ENCODE measurements at regions not wholly inside any gene's neighbourhood (a gene's known extent, or its start where the extent isn't known, plus 50 kb on each side); places are given as distances from the start of the nearest gene placed in this dataset.

DNA sequence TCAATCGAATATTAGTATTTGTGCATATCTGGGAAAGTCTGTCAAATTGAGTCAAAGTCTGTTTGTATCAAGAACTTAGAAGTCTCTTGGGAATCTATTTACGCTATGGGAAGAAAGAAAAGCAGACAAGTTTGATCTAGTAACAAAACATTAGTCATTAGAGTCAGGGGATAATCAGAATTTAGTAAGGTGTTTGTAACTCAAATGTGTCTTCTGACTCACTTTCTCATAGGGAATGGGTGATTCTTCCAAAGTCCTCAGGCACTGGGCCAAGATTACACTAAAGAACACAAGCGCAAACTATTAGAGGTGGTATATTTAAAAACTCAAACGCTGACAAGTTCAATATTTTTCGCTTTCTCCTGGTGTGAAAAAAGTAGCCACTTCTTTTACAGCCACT is 926.5 kb downstream of the PDHA2 start:
- Histone ChIP-seq H3K4me1 (ENCODE audit: insufficient read depth, low read length, poor library complexity, severe bottlenecking) (no peaks in the 10 kb centered on the region), H3K27me3 (replicated peaks; ENCODE audit: insufficient read depth, low read depth, low read length, poor library complexity) (no peaks in the 10 kb centered on the region), H3K36me3 (ENCODE audit: insufficient read depth, low read length, poor library complexity, severe bottlenecking) (no peaks in the 10 kb centered on the region), H3K27ac (ENCODE audit: low read depth, low read length, poor library complexity, severe bottlenecking) (no peak overlapping the region), H3K9me3 (ENCODE audit: low read depth, low read length, poor library complexity, severe bottlenecking) (no peaks in the 10 kb centered on the region), H3K4me3 (ENCODE audit: low read depth, low read length, poor library complexity, severe bottlenecking) (no peak overlapping the region)
- ChIA-PET CTCF (no interaction called here), POLR2A (ENCODE audit: low non-redundant PET) (no interaction called here)
- TF ChIP-seq, protein P1, sequence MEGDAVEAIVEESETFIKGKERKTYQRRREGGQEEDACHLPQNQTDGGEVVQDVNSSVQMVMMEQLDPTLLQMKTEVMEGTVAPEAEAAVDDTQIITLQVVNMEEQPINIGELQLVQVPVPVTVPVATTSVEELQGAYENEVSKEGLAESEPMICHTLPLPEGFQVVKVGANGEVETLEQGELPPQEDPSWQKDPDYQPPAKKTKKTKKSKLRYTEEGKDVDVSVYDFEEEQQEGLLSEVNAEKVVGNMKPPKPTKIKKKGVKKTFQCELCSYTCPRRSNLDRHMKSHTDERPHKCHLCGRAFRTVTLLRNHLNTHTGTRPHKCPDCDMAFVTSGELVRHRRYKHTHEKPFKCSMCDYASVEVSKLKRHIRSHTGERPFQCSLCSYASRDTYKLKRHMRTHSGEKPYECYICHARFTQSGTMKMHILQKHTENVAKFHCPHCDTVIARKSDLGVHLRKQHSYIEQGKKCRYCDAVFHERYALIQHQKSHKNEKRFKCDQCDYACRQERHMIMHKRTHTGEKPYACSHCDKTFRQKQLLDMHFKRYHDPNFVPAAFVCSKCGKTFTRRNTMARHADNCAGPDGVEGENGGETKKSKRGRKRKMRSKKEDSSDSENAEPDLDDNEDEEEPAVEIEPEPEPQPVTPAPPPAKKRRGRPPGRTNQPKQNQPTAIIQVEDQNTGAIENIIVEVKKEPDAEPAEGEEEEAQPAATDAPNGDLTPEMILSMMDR (conservative IDR thresholded peaks at IDR 0.05; ENCODE audit: low read depth, low read length) = no peak
- TF ChIP-seq EZH2 (IDR thresholded peaks at IDR 0.05; ENCODE audit: borderline replicate concordance, low read depth, low read length, poor library complexity, severe bottlenecking) = no peak
- intact Hi-C loops (cut with micrococcal nuclease; ENCODE audit: unreplicated experiment) = no loop called here
- no peak for DNase-seq (ENCODE audit: low spot score)
- BruUV-seq (replicated peaks) = no TSS peak

GRCh38 chr4:96767815-96768480 is 928.1 kb downstream of the PDHA2 start:
- ChIA-PET CTCF (no interaction called here), POLR2A (ENCODE audit: low non-redundant PET) (no interaction called here)
- Histone ChIP-seq H3K9me3 (ENCODE audit: low read depth, low read length, poor library complexity, severe bottlenecking) (no peaks in the 10 kb centered on the region), H3K36me3 (ENCODE audit: insufficient read depth, low read length, poor library complexity, severe bottlenecking) (no peaks in the 10 kb centered on the region), H3K27ac (ENCODE audit: low read depth, low read length, poor library complexity, severe bottlenecking) (no peak overlapping the region), H3K4me1 (ENCODE audit: insufficient read depth, low read length, poor library complexity, severe bottlenecking) (no peaks in the 10 kb centered on the region), H3K4me3 (ENCODE audit: low read depth, low read length, poor library complexity, severe bottlenecking) (no peak overlapping the region), H3K27me3 (replicated peaks; ENCODE audit: insufficient read depth, low read depth, low read length, poor library complexity) (no peaks in the 10 kb centered on the region)
- intact Hi-C loops (cut with micrococcal nuclease; ENCODE audit: unreplicated experiment) = no loop called here
- DNase-seq (ENCODE audit: low spot score) = no peak
- no peak for TF ChIP-seq EZH2 (IDR thresholded peaks at IDR 0.05; ENCODE audit: borderline replicate concordance, low read depth, low read length, poor library complexity, severe bottlenecking)
- TF ChIP-seq, protein P1 (conservative IDR thresholded peaks at IDR 0.05; ENCODE audit: low read depth, low read length) = no peak
- BruUV-seq (replicated peaks) = no TSS peak

GRCh38 chr4:96775501-96775900 is 935.6 kb downstream of the PDHA2 start:
- Histone ChIP-seq H3K27ac (ENCODE audit: low read depth, low read length, poor library complexity, severe bottlenecking) (no peak overlapping the region), H3K9me3 (ENCODE audit: low read depth, low read length, poor library complexity, severe bottlenecking) (no peaks in the 10 kb centered on the region), H3K36me3 (ENCODE audit: insufficient read depth, low read length, poor library complexity, severe bottlenecking) (no peaks in the 10 kb centered on the region), H3K27me3 (replicated peaks; ENCODE audit: insufficient read depth, low read depth, low read length, poor library complexity) (no peaks in the 10 kb centered on the region), H3K4me1 (ENCODE audit: insufficient read depth, low read length, poor library complexity, severe bottlenecking) (no peaks in the 10 kb centered on the region), H3K4me3 (ENCODE audit: low read depth, low read length, poor library complexity, severe bottlenecking) (no peak overlapping the region)
- TF ChIP-seq, protein P1 (conservative IDR thresholded peaks at IDR 0.05; ENCODE audit: low read depth, low read length) = no peak
- no peak for TF ChIP-seq EZH2 (IDR thresholded peaks at IDR 0.05; ENCODE audit: borderline replicate concordance, low read depth, low read length, poor library complexity, severe bottlenecking)
- DNase-seq (ENCODE audit: low spot score) = no peak
- intact Hi-C loops (cut with micrococcal nuclease; ENCODE audit: unreplicated experiment) = no loop called here
- ChIA-PET POLR2A (ENCODE audit: low non-redundant PET) (no interaction called here), CTCF (no interaction called here)
- no TSS peak for BruUV-seq (replicated peaks)

All from A673 (cell line).